HEK293 (cell line): ENCODE measurements at regions not wholly inside any gene's neighbourhood (a gene's known extent, or its start where the extent isn't known, plus 50 kb on each side); places are given as distances from the start of the nearest gene placed in this dataset.

Experiments used
- SCRT1 ChIP-seq: fragments of 450-650 bp; formaldehyde crosslinking; IDR thresholded peaks from 2 replicates; pipeline ENCODE4 v1.5.1; 2016; ENCODE audit warnings: missing biosample characterization, missing genetic modification characterization, borderline replicate concordance
- YY1 ChIP-seq: fragments of 450-650 bp; formaldehyde crosslinking; IDR thresholded peaks from 2 replicates; pipeline ENCODE4 v1.5.1; 2018; ENCODE audit warnings: missing biosample characterization, missing genetic modification characterization
- ZNF16 ChIP-seq: fragments of 450-650 bp; formaldehyde crosslinking; IDR thresholded peaks from 2 replicates; pipeline ENCODE4 v1.5.1; 2016; ENCODE audit warnings: low read depth, missing biosample characterization, missing genetic modification characterization
- ZNF561 ChIP-seq: fragments of 450-650 bp; IDR thresholded peaks from 2 replicates; pipeline ENCODE4 v1.5.1; 2018; ENCODE audit warnings: missing biosample characterization, missing genetic modification characterization, borderline replicate concordance
- ZNF777 ChIP-seq: fragments of 450-650 bp; formaldehyde crosslinking; IDR thresholded peaks from 2 replicates; pipeline ENCODE4 v1.5.1; 2017; ENCODE audit warnings: missing biosample characterization, missing genetic modification characterization, borderline replicate concordance
- TF ChIP-seq, protein P1 (sequence below): fragments of 450-650 bp; formaldehyde crosslinking; IDR thresholded peaks from 2 replicates; pipeline ENCODE4 v1.5.1; 2016; ENCODE audit warnings: missing biosample characterization, missing genetic modification characterization

DNA sequence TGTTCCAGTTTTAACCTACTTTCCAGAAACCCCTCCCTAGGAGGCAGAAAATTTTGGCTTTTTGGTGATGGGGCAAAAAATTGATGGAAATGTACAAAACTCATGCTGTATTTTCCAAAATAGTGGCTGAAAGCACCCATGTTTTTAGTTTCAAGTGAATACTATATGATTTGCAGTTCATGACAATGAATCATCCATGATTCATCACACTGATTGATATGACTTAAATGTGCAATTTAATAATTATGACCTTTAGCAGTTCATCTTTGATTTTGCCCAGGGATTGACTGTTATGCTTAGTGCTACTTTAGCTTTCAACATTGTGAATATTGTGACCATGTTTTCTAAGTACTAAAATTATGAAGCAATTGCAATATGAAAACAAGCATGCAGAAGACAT lies 478.7 kb downstream of the HTR1B start:
- TF ChIP-seq, protein P1, sequence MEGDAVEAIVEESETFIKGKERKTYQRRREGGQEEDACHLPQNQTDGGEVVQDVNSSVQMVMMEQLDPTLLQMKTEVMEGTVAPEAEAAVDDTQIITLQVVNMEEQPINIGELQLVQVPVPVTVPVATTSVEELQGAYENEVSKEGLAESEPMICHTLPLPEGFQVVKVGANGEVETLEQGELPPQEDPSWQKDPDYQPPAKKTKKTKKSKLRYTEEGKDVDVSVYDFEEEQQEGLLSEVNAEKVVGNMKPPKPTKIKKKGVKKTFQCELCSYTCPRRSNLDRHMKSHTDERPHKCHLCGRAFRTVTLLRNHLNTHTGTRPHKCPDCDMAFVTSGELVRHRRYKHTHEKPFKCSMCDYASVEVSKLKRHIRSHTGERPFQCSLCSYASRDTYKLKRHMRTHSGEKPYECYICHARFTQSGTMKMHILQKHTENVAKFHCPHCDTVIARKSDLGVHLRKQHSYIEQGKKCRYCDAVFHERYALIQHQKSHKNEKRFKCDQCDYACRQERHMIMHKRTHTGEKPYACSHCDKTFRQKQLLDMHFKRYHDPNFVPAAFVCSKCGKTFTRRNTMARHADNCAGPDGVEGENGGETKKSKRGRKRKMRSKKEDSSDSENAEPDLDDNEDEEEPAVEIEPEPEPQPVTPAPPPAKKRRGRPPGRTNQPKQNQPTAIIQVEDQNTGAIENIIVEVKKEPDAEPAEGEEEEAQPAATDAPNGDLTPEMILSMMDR (tag by site-specific recombination), result no peak
- TF ChIP-seq ZNF16 (tag by site-specific recombination), result no peak
- no peak for TF ChIP-seq YY1 (tag by site-specific recombination)
- no peak for TF ChIP-seq SCRT1 (tag by site-specific recombination)
- TF ChIP-seq ZNF561 (tag by site-specific recombination), result no peak
- TF ChIP-seq ZNF777 (tag by site-specific recombination), result no peak
